Thyroid gland (tissue), 4 donors: ENCODE measurements at regions not wholly inside any gene's neighbourhood (a gene's known extent, or its start where the extent isn't known, plus 50 kb on each side); places are given as distances from the start of the nearest gene placed in this dataset.

ENCODE experiments used
- POLR2A ChIP-seq, 2 donors: fragments of 450-650 bp; IDR thresholded peaks; one replicate each; pipeline ENCODE4 v1.6.1; 2017; ENCODE audit warnings: antibody characterized with exemption in 2 of 2, mild to moderate bottlenecking in 2 of 2, moderate library complexity in 1 of 2
- TF ChIP-seq, protein P1 (sequence below), 6 experiments: fragments of 200-600 bp in 3 of 6; fragments of 450-650 bp in 3 of 6; sonication (generic) in 3 of 6; IDR thresholded peaks; one replicate each; pipeline ENCODE4 v1.5.1; 2016 to 2019; ENCODE audit warnings: antibody characterized with exemption in 6 of 6, mild to moderate bottlenecking in 2 of 6, inconsistent platforms in 1 of 6, moderate library complexity in 1 of 6

DNA sequence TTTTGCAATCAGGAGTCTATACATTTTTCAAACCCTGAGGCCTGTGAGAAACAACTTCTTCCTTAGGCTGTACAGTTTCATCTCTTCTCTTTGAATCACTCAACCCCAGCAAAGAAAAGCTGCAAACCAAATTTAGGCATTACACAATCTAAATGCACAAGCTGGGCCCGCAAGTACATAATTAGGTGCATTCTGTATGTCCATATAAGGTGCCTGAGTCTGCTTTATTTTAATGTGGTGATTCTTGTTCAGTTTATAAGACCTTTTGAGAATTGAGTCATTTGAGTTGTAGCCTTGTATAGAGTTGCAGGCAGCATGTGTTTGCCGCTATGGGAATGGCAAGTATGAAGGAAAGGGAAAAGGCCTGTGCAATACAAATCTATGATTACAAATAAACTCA lies 709.6 kb upstream of the MARCKS start:
- TF ChIP-seq, protein P1, sequence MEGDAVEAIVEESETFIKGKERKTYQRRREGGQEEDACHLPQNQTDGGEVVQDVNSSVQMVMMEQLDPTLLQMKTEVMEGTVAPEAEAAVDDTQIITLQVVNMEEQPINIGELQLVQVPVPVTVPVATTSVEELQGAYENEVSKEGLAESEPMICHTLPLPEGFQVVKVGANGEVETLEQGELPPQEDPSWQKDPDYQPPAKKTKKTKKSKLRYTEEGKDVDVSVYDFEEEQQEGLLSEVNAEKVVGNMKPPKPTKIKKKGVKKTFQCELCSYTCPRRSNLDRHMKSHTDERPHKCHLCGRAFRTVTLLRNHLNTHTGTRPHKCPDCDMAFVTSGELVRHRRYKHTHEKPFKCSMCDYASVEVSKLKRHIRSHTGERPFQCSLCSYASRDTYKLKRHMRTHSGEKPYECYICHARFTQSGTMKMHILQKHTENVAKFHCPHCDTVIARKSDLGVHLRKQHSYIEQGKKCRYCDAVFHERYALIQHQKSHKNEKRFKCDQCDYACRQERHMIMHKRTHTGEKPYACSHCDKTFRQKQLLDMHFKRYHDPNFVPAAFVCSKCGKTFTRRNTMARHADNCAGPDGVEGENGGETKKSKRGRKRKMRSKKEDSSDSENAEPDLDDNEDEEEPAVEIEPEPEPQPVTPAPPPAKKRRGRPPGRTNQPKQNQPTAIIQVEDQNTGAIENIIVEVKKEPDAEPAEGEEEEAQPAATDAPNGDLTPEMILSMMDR (IDR thresholded peaks at IDR 0.05), result no peak
- TF ChIP-seq POLR2A (IDR thresholded peaks at IDR 0.05), result no peak
